H1 (cell line): ENCODE measurements at regions not wholly inside any gene's neighbourhood (a gene's known extent, or its start where the extent isn't known, plus 50 kb on each side); places are given as distances from the start of the nearest gene placed in this dataset.

Source experiments
- ATF2 ChIP-seq: IDR thresholded peaks from 2 replicates; pipeline ENCODE4 v1.6.1; 2012; ENCODE audit warnings: low read length, inconsistent platforms
- CTCF ChIP-seq, 3 experiments: IDR thresholded peaks; 1 replicate in 2 of 3; 2 replicates in 1 of 3; pipeline versions ENCODE4 v1.5.1 to v1.6.1; 2011; ENCODE audit warnings: low read length in 3 of 3, mild to moderate bottlenecking in 3 of 3, inconsistent platforms in 2 of 3, low read depth in 1 of 3, moderate library complexity in 1 of 3; ENCODE audit not compliant: insufficient read depth in 1 of 3; ENCODE audit errors: control extremely low read depth in 1 of 3
- HDAC2 ChIP-seq, 2 experiments: fragments of 300-600 bp in 1 of 2; sonication (generic) in 1 of 2; IDR thresholded peaks; 2 replicates each; pipeline ENCODE4 v1.6.1; 2011 to 2012; ENCODE audit warnings: low read depth in 2 of 2, low read length in 2 of 2, mild to moderate bottlenecking in 2 of 2, moderate library complexity in 2 of 2, borderline replicate concordance in 1 of 2, inconsistent platforms in 1 of 2
- KDM4A ChIP-seq: IDR thresholded peaks from one replicate; pipeline ENCODE4 v1.7.1; 2012; ENCODE audit warnings: low read depth, mild to moderate bottlenecking, moderate library complexity, low read length, inconsistent platforms; ENCODE audit not compliant: severe bottlenecking
- PHF8 ChIP-seq: fragments of 200-600 bp; sonication (generic); conservative IDR thresholded peaks from 2 replicates; pipeline ENCODE4 v1.7.1; 2012; ENCODE audit warnings: low read depth, mild to moderate bottlenecking, inconsistent platforms, low read length, moderate library complexity
- POLR2AphosphoS5 ChIP-seq: IDR thresholded peaks from 2 replicates; pipeline ENCODE4 v1.6.1; 2011; ENCODE audit warnings: low read depth, low read length
- RFX5 ChIP-seq: IDR thresholded peaks from 2 replicates; pipeline ENCODE4 v1.6.1; 2011; ENCODE audit warnings: low read depth, low read length, improper control_type of control experiment, borderline replicate concordance
- RXRA ChIP-seq: IDR thresholded peaks from 2 replicates; pipeline ENCODE4 v1.6.1; 2011; ENCODE audit warnings: low read depth, mild to moderate bottlenecking, low read length, moderate library complexity; ENCODE audit not compliant: insufficient read depth
- SIX5 ChIP-seq: IDR thresholded peaks from 2 replicates; pipeline ENCODE4 v1.6.1; 2011; ENCODE audit warnings: mild to moderate bottlenecking, low read depth, low read length

- TF ChIP-seq ATF2 (no peak), CTCF (IDR thresholded peaks at IDR 0.05; ENCODE audit: control extremely low read depth in 1 of 3, insufficient read depth in 1 of 3, low read depth in 1 of 3, low read length in 3 of 3) (no peak), SIX5 (no peak), HDAC2 (IDR thresholded peaks at IDR 0.05; ENCODE audit: borderline replicate concordance in 1 of 2, low read depth in 2 of 2, low read length in 2 of 2) (no peak), RXRA (no peak), PHF8 (no peak), POLR2AphosphoS5 (no peak), RFX5 (no peak), KDM4A (no peak)
- TF ChIP-seq, all 59 proteins: peak for 0
Measured at GRCh38 chr6:100175814-100176310, 181.8 kb upstream of the MCHR2 start (continued).
